ENCODE measurements at regions not wholly inside any gene's neighbourhood (a gene's known extent, or its start where the extent isn't known, plus 50 kb on each side); places are given as distances from the start of the nearest gene placed in this dataset.
"Not testable (repeated sequence)": the region's sequence is repeated elsewhere in the genome, so short reads cannot be mapped to it uniquely, and the experiment has no call there.

GRCh38 chr1:76687307-76688175, 179.7 kb upstream of the ST6GALNAC5 start:
- Mint-ChIP-seq H3K36me3 (ENCODE audit: low read depth) (no peaks in the 10 kb centered on the region), H3K4me3 (no peak overlapping the region), H3K27ac (peak overlapping the region in 1 of 3 experiments; percentile 66), H3K9me3 (no peaks in the 10 kb centered on the region), H3K27me3 (ENCODE audit: low read depth) (peaks cover 3% of the 10 kb centered on the region), H3K4me1 (peaks cover 4% of the 10 kb centered on the region)
- TF ChIP-seq CTCF (IDR thresholded peaks at IDR 0.05; ENCODE audit: unreplicated experiment in 3 of 3): no peak

GRCh38 chr1:76690766-76691165, 176.5 kb upstream of the ST6GALNAC5 start:
- no peaks in the 10 kb centered on the region for H3K36me3 Mint-ChIP-seq (ENCODE audit: low read depth)
- no peak overlapping the region for H3K27ac Mint-ChIP-seq
- peaks cover 3% of the 10 kb centered on the region for H3K27me3 Mint-ChIP-seq (ENCODE audit: low read depth)
- peaks cover 4% of the 10 kb centered on the region for H3K4me1 Mint-ChIP-seq
- TF ChIP-seq CTCF (IDR thresholded peaks at IDR 0.05; ENCODE audit: unreplicated experiment in 3 of 3): no peak
- peaks cover 13% of the 10 kb centered on the region for H3K9me3 Mint-ChIP-seq
- no peak overlapping the region for H3K4me3 Mint-ChIP-seq

GRCh38 chr1:76695535-76695934, 171.7 kb upstream of the ST6GALNAC5 start:
- Mint-ChIP-seq H3K4me1 (peaks cover 4% of the 10 kb centered on the region), H3K36me3 (ENCODE audit: low read depth) (no peaks in the 10 kb centered on the region), H3K9me3 (peaks cover 13% of the 10 kb centered on the region), H3K4me3 (no peak overlapping the region), H3K27ac (no peak overlapping the region), H3K27me3 (ENCODE audit: low read depth) (no peaks in the 10 kb centered on the region)
- TF ChIP-seq CTCF (IDR thresholded peaks at IDR 0.05; ENCODE audit: unreplicated experiment in 3 of 3): no peak

GRCh38 chr1:76697361-76697760, 169.9 kb upstream of the ST6GALNAC5 start:
- no peak overlapping the region for H3K27ac Mint-ChIP-seq
- no peak for TF ChIP-seq CTCF (IDR thresholded peaks at IDR 0.05; ENCODE audit: unreplicated experiment in 3 of 3)
- H3K9me3 Mint-ChIP-seq: peaks cover 13% of the 10 kb centered on the region
- no peaks in the 10 kb centered on the region for H3K4me1 Mint-ChIP-seq
- H3K27me3 Mint-ChIP-seq (ENCODE audit: low read depth): no peaks in the 10 kb centered on the region
- no peak overlapping the region for H3K4me3 Mint-ChIP-seq
- H3K36me3 Mint-ChIP-seq (ENCODE audit: low read depth): no peaks in the 10 kb centered on the region

GRCh38 chr1:76699646-76700045, 167.6 kb upstream of the ST6GALNAC5 start:
- H3K4me3 Mint-ChIP-seq; H3K27me3 Mint-ChIP-seq (ENCODE audit: low read depth); H3K9me3 Mint-ChIP-seq; H3K36me3 Mint-ChIP-seq (ENCODE audit: low read depth); H3K27ac Mint-ChIP-seq; H3K4me1 Mint-ChIP-seq: not testable (repeated sequence)

GRCh38 chr1:76700200-76700599, 167.1 kb upstream of the ST6GALNAC5 start:
- H3K27ac Mint-ChIP-seq: not testable (repeated sequence)

GRCh38 chr1:76705560-76705959, 161.7 kb upstream of the ST6GALNAC5 start:
- no peaks in the 10 kb centered on the region for H3K36me3 Mint-ChIP-seq (ENCODE audit: low read depth)
- H3K4me3 Mint-ChIP-seq: no peak overlapping the region

More at GRCh38 chr1:76700200-76700599, 167.1 kb upstream of the ST6GALNAC5 start:
- H3K9me3 Mint-ChIP-seq; H3K27me3 Mint-ChIP-seq (ENCODE audit: low read depth); H3K4me1 Mint-ChIP-seq; H3K4me3 Mint-ChIP-seq; H3K36me3 Mint-ChIP-seq (ENCODE audit: low read depth): not testable (repeated sequence)

More at GRCh38 chr1:76705560-76705959, 161.7 kb upstream of the ST6GALNAC5 start:
- no peak overlapping the region for H3K27ac Mint-ChIP-seq
- H3K9me3 Mint-ChIP-seq: no peaks in the 10 kb centered on the region
- no peaks in the 10 kb centered on the region for H3K4me1 Mint-ChIP-seq
- TF ChIP-seq CTCF (IDR thresholded peaks at IDR 0.05; ENCODE audit: unreplicated experiment in 3 of 3): no peak
- H3K27me3 Mint-ChIP-seq (ENCODE audit: low read depth): no peaks in the 10 kb centered on the region

All from nephron (organoid).